ENCODE measurements at regions not wholly inside any gene's neighbourhood (a gene's known extent, or its start where the extent isn't known, plus 50 kb on each side); places are given as distances from the start of the nearest gene placed in this dataset.

GRCh38 chr5:58025809-58026208 is 434.1 kb downstream of the PLK2 start:
- no peak for TF ChIP-seq CTCF (IDR thresholded peaks at IDR 0.05; ENCODE audit: extremely low read depth, missing control alignments)
- DNase-seq (ENCODE audit: low spot score) = no peak

GRCh38 chr5:58024151-58024550 is 435.7 kb downstream of the PLK2 start:
- no peak for DNase-seq (ENCODE audit: low spot score)
- TF ChIP-seq CTCF (IDR thresholded peaks at IDR 0.05; ENCODE audit: extremely low read depth, missing control alignments) = no peak

GRCh38 chr5:58022055-58022454 is 437.8 kb downstream of the PLK2 start:
- no peak for DNase-seq (ENCODE audit: low spot score)
- TF ChIP-seq CTCF (IDR thresholded peaks at IDR 0.05; ENCODE audit: extremely low read depth, missing control alignments) = no peak

GRCh38 chr5:58021466-58021865 is 438.4 kb downstream of the PLK2 start:
- DNase-seq (ENCODE audit: low spot score) = no peak
- TF ChIP-seq CTCF (IDR thresholded peaks at IDR 0.05; ENCODE audit: extremely low read depth, missing control alignments) = no peak

- DNase-seq (ENCODE audit: low spot score) = no peak
- TF ChIP-seq CTCF (IDR thresholded peaks at IDR 0.05; ENCODE audit: extremely low read depth, missing control alignments) = no peak
Measured at GRCh38 chr5:58019614-58020013, 440.3 kb downstream of the PLK2 start.

GRCh38 chr5:58018016-58018415 is 441.9 kb downstream of the PLK2 start:
- TF ChIP-seq CTCF (IDR thresholded peaks at IDR 0.05; ENCODE audit: extremely low read depth, missing control alignments) = no peak

GRCh38 chr5:58016877-58017276 is 443.0 kb downstream of the PLK2 start:
- TF ChIP-seq CTCF (IDR thresholded peaks at IDR 0.05; ENCODE audit: extremely low read depth, missing control alignments) = no peak

More at GRCh38 chr5:58018016-58018415, 441.9 kb downstream of the PLK2 start:
- DNase-seq (ENCODE audit: low spot score) = no peak

More at GRCh38 chr5:58016877-58017276, 443.0 kb downstream of the PLK2 start:
- no peak for DNase-seq (ENCODE audit: low spot score)

All from GM20000 (cell line).